CD1c-positive myeloid dendritic cell (primary cell): ENCODE measurements at regions not wholly inside any gene's neighbourhood (a gene's known extent, or its start where the extent isn't known, plus 50 kb on each side); places are given as distances from the start of the nearest gene placed in this dataset.

Source experiments
- DNase-seq: peaks from one replicate; pipeline ENCODE4 v3.0.0-alpha.2; 2016; ENCODE audit errors: extremely low spot score

DNA sequence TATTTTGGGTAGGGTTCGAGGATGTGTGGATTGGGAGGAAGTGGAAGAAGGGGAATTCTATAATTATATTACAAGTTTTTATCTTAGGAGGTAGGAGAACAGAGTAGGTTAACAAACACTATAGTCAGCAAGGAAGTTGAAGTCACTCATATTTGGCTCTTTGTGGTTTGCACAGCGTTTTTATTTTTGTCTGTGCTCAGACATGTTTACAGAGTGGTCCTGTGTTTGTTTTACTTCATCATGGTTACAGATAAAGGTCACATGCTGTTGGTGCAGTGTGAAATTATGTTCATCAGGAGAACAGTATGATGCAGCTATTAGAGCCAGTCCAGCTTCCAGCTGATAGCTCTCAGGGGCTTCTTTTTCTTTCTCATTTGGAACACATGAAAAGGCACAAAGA, 299.9 kb upstream of the SFRP2 start:
- DNase-seq = no peak

DNA sequence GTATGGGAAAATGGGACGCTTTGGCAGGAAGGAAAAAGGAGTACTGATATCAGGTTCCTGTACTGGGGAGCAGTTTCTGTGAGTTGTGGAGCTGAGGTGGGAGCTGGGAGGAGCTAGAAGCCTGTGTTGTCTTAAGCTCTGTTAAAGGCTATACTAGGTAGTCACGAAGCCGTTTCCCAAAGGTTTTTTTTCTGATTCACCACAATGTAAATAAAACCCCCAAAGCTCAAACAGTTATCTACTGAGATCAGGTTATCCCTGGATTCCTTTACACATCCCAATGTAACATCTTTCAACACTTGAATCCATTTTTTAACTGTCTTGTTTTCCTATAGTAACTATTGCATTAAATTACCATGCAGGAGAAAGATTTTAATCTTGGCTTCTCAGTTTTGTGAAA, 297.4 kb upstream of the SFRP2 start:
- DNase-seq = no peak

DNA sequence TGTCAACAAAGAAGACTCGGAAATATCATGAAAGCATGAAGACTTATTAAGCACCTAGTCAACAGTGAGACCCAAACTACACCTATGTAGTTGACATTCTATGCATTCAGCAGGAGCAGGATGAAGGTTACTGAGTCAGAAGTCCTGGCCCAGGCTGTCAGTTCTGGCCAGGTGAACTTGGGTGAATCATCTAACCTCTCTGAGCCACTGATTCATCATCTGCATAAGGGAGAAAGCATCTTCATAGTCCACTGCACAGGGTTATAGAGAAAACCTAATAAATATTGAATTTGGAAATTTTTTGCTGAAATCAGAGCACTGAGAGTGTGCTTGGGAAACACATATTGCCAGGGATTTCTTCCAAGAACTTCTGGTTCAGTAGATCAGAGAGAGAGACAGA, 296.0 kb upstream of the SFRP2 start:
- no peak for DNase-seq

DNA sequence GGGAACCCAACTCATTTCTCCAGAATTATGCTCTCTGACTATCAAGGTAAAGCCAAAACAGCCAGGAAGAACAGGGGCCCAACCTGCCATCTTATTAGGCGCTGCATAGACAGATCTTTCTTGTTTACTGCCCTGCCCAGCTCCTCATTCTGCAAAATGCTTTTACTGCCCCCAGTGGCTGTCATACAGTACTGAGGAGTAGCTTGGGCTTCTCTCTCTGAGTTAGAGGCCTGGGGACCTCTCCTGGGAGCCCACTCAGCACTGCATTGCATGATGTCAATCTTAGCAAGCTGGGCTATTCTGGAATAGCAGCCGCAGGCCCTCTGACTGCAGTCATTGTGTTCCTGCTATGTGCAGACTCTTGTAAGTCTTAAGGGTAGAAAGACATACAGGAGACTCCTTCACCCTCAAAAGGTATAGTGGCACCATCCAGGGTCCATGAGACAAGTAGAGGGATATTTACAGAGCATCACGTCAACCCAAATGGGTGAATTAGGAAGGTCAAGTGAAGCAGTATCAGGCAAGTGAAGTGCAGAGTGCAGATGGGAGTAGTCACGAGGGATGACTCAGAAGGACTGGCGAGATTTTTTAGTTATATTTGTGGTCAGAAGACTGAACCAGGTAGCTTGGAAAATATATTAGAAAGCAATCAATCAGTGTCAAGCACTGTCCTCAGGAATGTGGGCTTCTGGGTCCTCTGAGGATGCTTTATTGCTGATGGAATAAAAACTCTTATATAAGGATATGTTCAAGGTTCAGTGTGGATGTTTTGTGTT, 294.1 kb upstream of the SFRP2 start:
- DNase-seq = no peak

DNA sequence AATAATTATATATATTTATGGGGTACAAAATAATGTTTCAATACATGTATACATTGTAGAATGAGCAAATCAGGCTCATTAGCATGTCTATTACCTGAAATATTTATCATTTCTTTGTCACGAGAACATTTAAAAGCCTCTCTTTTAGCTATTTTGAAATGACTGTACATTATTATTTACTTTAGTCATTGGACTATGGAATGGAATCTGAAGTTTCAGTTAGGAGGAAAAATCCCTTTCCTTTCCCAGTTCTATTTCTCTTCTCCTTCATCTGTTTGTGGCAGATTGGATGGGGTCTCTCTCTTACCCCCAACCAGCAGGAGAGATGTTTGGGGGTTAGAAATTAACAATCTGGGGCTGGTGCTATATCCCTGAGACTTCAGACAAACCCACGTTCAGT, 292.5 kb upstream of the SFRP2 start:
- no peak for DNase-seq

DNA sequence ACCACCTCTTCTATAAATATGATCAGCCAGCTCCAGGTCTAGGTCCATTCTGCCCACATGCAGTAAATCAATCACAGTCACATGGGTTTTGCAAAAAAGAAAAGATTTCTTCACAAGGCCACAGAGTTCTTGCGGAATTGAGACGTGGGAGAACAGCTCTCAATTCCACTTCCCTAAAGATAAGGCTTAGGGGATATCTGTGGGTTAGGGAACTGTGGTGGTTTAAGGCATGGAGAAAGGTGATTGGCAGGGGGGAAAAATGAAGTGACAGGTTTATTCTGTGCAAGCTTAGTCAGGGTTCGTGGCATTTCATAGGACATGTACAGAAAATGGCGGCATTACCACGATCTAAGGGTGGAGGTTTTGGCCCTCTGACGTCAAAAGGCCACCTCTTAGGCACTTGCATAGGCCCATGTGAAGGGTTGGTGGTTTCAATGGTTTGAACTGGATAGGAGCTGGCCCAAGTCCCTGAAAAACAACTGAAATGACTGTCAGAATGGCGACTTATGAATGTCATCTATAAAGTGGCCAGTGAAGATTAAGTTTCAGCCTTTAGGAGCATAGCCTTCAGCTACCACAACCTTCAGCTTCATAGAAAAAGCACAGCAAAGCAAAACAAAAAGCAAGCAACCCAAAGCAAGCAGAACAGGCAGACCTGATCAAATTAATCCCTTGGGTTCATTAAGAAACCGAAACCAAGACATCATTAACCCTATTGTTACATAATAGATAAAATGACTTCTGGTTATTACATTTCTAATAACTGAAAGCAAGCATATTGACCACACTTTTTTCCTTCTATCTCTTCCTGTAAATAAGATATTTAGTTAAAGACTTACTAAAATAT, 289.8 kb upstream of the SFRP2 start:
- DNase-seq = peak; percentile 10

DNA sequence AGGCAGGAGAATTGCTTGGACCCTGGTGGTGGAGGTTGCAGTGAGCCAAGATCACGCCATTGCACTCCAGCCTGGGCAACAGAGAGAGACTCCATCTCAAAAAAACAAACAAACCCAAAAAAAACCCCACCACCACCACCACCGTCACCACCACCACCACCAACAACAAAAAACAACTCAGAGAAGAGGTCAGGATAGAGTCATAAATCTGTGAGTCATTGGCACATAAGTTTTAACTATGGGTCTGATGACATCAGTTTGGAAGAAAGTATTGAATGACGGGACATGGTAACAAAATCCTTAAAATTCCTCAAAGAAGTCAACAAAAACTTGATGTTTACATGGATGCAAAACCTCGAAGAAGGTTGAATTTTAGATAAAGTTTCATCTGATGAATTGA, 288.0 kb upstream of the SFRP2 start:
- DNase-seq = no peak

DNA sequence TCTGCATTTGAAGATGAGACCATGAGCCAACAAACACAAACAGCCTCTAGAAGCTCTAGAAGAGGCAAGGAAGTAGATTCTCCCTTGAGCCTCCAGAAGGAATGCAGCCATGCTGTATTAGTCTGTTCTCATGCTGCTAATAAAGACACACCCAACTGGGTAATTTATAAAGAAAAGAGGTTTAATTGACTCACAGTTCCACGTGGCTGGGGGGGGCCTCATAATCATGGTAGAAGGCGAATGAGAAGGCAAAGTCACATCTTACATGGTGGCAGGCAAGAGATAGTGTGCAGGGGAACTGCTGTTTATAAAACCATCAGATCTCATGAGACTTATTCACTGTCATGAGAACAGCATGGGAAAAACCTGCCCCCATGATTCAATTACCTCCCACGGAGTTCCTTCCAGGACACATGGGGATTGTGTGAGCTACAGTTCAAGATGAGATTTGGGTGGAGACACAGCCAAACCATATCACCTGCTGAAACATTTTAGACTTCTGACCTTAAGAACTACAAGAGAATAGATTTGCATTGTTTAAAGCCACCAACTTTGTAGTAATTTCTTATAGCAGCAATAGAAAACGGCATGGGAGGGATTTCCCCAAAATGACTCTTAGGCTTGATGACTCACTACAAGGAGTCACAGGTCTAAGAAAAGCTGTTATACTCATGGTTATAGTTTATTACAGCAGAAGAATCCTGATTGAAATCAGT, 284.4 kb upstream of the SFRP2 start:
- no peak for DNase-seq

DNA sequence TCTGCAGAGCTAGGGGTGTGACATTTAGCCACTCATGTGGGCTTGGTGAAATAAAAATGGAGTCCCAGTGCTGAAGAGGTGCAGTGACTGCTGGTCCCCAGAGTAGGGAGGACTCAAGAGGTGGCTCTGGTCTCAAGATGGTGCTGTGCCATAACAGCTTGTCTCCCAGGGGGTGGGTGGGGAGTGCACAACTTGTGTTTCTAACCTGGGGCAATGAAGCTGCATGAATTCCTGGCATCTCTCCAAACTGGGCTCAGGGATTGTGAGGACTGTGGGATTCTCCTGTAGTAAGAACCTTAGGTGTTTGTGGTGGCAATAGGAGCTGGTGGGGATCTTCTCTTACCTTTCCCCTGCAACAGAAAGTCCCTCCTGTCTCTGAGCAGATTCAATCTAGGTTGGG, 278.9 kb upstream of the SFRP2 start:
- no peak for DNase-seq

DNA sequence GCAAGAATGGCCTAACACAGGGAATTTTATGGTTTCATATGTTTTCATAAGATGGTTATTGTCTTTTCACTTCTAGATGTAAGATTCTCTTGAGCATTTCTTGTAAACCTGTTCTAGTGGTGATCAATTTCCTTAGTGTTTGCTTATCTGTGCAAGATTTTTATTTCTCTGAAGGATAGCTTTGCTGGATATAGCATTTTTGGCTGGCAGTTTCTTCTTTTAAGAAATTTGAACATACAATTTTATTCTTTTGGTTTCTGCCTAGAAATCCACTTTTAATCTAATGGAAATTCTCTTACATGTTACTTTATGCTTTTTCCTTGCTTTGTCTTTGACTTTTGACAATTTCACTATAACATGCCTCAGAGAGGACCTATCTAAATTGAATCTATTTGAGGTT, 276.5 kb upstream of the SFRP2 start:
- DNase-seq = no peak

DNA sequence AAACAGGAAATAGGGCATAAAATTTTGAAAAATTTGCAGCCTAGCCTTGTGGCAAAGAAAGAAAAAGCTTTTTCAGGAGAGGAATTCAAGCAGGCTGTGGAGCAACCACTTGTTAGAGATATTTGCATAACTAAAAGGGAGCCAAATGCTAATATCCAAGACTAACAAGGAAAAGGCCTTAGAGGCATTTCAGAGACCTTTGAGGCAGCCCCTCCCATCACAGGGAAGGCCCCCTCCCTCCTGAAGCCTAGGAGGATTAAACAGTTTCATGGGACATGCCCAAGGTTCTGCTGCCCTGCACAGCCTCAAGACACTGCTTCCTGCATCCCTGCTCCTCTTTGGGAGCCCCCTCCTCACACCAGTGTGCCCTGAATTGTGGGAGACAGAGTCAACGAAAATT, 275.4 kb upstream of the SFRP2 start:
- no peak for DNase-seq

DNA sequence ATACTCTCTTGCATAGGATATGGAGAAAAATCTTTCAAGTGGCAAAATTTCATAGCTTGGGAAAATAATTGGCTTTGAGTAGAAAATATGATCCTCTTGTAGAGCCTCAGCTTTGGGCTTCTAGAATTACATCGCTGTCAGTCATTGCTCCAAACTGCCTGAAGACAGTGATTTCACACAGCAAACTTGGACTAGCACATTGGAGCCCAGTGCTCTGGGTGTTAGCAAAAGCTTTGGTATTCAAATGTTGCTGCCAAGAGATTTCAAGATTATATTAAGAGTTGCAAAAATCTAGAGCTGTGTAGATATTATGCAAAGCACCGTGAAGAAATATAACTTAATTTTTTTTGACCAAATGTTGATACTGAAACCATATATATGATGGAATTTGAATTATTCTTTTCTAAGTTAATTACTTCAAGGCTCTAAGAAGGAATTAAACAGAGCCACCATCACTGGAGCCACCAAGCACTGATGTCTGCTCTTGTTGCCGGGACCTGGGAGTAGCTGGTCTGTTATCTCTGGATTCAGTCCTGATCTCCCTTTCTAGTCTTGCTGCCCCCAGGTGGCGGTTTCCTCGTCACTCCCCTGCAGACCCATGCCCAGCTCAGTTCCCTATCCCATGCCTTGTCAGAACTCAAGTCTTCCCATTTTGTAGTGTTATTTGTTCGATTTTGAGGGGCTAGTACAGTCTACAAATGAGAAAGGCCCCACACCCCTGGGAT, 260.7 kb upstream of the SFRP2 start:
- no peak for DNase-seq

DNA sequence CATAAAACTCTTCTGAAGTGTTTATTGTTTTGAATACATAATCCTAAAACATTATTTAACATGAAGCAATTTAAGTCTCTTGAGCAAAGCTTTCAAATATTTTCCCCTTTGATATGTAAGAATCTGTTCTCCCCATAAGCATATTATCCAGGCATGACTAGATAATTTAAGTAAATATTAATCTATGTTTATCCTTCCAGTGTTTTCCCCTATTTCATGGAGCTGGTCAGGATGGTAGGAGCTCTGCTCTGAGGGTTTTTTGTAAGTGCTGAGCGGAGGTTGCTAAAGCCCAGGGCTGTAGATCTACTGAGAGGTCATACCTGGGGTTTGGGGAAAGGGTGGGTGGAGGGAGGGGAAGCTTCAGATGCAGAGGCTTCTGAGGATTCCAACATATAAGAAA, 258.9 kb upstream of the SFRP2 start:
- no peak for DNase-seq

DNA sequence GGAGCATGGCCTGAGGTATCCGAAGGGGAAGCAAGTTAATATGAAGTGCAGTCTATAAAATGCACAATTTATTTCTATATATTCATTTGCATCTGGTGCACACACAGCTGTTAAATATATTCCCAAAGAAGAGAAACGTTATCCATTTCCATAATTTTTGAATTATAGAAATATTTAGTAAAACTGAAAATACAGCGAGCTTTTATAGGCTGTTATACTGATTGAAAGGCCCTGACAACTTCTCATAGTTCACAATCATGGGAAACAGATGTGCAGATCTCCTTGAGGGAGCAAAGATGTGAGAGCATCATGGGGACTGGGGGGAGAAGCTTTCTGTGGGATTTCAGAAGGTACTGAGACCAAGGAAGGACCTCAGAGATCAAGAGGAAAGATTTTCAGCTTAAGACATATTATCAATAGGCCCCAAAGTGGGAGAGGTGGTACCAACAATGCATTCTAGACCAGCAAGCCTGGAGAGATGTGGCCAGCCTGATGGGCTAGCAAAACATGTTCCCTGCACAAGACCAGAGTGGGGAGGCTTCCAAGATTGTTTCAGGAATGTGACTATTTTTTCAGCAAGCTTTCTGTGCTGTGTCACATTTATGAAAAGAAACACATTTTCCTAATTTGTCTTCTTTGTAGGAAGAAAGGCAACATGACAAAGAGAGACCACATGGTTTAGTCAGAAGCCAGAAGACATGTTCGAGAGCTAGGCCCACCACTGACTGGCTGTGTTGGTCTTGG, 256.0 kb upstream of the SFRP2 start:
- no peak for DNase-seq

DNA sequence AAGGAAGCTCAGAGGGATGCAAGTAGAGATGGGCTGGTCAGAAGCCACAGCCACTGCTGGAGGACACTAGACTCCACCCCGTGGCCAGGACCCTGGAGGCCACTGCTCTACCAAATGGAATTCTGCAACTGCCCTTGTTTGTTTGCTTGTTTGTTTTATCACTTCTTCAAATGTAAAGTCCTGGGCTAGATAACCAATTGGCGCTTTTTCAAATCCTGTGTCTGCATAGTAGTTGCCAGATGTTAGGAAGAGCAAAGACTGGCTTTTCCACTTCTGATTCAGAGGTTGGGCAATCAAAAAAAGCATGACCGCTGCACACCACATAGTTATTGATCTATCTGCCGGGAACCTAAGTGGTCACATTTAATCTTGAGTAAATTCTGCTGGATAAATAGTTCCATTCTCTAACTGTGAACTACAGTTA, 255.2 kb upstream of the SFRP2 start:
- no peak for DNase-seq

DNA sequence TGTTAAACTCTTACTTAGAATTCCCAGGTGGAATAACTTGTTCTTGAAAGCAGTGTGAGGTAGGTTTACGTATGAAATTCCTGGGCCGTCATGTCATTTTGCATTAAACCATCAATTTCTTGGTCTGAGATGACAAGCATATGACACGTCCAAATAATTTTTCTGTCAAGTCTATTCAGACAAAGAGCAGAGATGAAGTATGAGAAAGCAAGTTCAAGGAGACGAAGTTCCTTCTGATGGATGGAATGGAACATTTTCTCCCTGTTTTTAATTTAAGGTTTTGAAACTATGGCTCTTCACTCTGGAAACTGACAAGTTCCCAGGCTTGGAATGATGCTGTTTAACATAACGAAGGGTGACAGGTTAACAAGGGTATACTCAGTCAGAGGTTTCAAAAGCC, 252.8 kb upstream of the SFRP2 start:
- DNase-seq = no peak

DNA sequence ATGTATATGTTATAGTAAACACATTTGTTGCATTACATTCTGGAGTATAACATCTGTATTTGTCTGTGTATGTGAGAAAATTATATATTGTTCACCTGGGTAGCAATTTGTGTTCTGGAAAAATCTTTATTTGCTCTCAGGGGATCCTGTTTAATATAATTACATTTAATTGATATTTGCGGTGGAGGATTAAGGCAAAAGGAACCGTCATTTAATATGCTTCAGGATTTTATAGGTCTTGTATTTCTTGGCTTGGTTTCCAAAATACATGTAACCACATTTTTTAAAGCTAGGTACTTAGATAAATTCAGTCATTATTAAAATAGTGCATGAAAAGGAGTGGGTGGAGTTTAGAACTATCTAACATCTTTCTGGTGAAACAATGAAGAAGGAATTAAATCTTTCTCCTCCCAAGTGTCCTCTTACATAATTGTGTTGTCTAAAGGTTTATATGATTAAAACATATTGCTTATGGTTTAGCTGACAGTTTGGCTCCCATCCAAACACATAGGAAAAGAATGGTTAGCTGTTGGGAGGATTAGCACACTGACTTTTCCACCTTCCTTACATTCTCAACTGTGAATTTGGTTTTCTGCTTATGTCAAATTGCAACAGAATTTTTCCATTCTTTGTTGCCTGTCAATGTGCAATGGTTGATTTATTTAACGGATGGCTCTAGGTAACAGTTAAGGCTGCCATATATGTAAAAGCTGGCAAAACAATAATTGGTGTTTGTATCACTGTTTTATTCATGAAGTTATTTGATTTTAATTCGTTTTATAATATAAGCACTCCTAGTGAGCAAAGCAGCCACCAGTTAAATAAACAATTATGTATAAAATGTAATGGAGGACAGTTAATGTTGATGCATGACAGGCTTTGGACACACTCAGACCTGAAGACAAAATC, 250.8 kb upstream of the SFRP2 start:
- no peak for DNase-seq

DNA sequence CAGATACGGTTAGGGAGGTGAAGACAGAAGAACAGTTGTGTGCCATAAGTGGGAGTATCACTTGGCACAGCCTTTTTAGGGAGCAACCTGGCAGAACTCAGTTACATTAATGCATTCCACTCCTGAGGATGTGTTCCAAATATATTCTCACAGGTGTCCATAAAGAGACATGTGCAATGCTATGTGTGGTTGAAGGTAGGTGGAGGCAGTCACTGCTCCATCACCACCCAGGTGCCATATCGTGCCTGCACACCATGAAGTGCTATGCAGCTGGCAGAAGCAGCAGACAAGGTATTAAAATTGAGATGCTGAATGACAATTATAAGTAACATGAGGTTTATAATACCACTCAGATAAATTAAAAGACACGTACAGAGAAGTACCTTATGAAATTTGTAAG, 248.0 kb upstream of the SFRP2 start:
- DNase-seq = no peak

DNA sequence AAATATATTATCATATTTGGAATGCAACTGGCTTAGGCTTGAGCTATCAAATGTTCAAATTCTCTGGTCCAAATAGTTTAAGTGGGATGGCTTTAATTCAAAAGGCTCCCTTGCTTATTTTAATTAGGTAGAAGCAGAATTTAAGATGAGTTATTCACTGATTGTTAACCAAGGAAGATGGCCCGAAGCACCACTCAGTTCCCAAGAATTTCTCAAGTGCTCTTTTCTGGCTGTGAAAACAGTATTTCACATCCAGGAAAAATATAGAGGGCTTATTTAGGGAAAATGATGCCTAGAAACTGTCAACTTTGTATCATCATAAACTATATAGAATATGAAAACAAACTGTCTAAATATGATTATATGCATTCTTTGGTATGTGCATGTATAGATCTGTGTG, 246.5 kb upstream of the SFRP2 start:
- DNase-seq = no peak

DNA sequence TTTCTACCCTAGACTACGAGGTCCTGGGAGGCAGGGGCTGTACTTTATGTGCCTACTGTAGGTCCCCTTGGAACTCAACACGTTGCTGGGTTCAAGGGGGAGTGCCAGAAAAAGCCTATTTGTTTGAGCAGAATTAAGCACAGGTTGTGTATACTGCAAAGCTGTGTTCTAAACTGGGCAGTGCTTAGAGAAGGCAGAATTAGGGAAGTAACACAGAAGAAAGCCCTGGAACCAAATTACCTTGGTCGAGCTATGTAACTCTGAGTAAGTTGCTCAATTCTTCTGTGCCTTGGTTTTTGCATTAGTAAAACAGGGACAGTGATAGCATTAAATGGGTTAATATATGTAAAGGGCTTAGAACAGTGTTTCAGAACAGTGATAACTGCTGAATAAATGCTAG, 245.0 kb upstream of the SFRP2 start:
- DNase-seq = no peak
